Esophagus muscularis mucosa (tissue), 3 donors: ENCODE measurements at regions not wholly inside any gene's neighbourhood (a gene's known extent, or its start where the extent isn't known, plus 50 kb on each side); places are given as distances from the start of the nearest gene placed in this dataset.

Experiments
- EP300 ChIP-seq: sonication (generic); formaldehyde crosslinking; IDR thresholded peaks from one replicate; pipeline ENCODE4 v1.6.1; 2017; ENCODE audit warnings: antibody characterized with exemption
- POLR2AphosphoS5 ChIP-seq, 2 donors: sonication (generic); formaldehyde crosslinking; IDR thresholded peaks; one replicate each; pipeline ENCODE4 v1.6.1; 2017; ENCODE audit warnings: antibody characterized with exemption in 2 of 2

- TF ChIP-seq EP300 (no peak), POLR2AphosphoS5 (IDR thresholded peaks at IDR 0.05) (no peak)
Measured at GRCh38 chr14:28493516-28493915, 273.1 kb upstream of the FOXG1 start.
